ENCODE measurements at regions not wholly inside any gene's neighbourhood (a gene's known extent, or its start where the extent isn't known, plus 50 kb on each side); places are given as distances from the start of the nearest gene placed in this dataset.

GRCh38 chr10:121422096-121422495 is 176.1 kb downstream of the FGFR2 start:
- no peak overlapping the region for H3K4me3 ChIP-seq (ENCODE audit: low read depth, low read length)
- no peak for TF ChIP-seq CTCF (IDR thresholded peaks at IDR 0.05; ENCODE audit: borderline replicate concordance, insufficient read depth, low read depth, low read length)

- no peak overlapping the region for H3K4me3 ChIP-seq (ENCODE audit: low read depth, low read length)
- no peak for TF ChIP-seq CTCF (IDR thresholded peaks at IDR 0.05; ENCODE audit: borderline replicate concordance, insufficient read depth, low read depth, low read length)
Observed at GRCh38 chr10:121425623-121426022, 172.6 kb downstream of the FGFR2 start.

- H3K4me3 ChIP-seq (ENCODE audit: low read depth, low read length), result no peak overlapping the region
- TF ChIP-seq CTCF (IDR thresholded peaks at IDR 0.05; ENCODE audit: borderline replicate concordance, insufficient read depth, low read depth, low read length), result no peak
Observed at GRCh38 chr10:121426307-121426706, 171.9 kb downstream of the FGFR2 start.
